Vagina (tissue), 2 donors: ENCODE measurements at regions not wholly inside any gene's neighbourhood (a gene's known extent, or its start where the extent isn't known, plus 50 kb on each side); places are given as distances from the start of the nearest gene placed in this dataset.

ENCODE experiments used
- POLR2AphosphoS5 ChIP-seq, 2 donors: sonication (generic); formaldehyde crosslinking; IDR thresholded peaks; one replicate each; pipeline ENCODE4 v1.9.0; 2017; ENCODE audit warnings: antibody characterized with exemption in 2 of 2, mild to moderate bottlenecking in 2 of 2, low read depth in 1 of 2; ENCODE audit not compliant: insufficient read depth in 1 of 2
- TF ChIP-seq, protein P1 (sequence below), 3 experiments: fragments of 450-650 bp in 2 of 3; fragments of 200-600 bp in 1 of 3; sonication (generic) in 1 of 3; IDR thresholded peaks; one replicate each; pipeline ENCODE4 v1.5.1; 2017 to 2019; ENCODE audit warnings: antibody characterized with exemption in 3 of 3, mild to moderate bottlenecking in 2 of 3, moderate library complexity in 2 of 3

DNA sequence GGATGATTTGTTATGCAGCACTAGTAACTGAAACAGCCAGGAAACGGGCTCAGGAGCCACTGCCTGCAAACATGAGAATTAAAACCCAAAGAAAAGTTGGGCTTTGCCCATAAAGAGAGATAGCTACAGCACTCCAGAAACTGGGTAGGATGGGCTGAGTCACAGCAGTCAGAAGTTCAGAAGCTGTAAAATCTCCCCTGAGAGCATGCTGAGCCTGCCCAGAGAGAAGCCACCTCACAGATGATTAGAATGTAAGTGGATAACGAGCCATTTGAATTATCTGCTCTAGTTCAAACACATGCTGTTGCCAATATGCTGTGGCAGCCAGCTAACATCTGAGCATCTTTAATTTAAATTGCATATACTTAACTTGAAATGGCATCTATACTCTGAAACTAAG lies 388.1 kb upstream of the ACVR2A start:
- TF ChIP-seq, protein P1, sequence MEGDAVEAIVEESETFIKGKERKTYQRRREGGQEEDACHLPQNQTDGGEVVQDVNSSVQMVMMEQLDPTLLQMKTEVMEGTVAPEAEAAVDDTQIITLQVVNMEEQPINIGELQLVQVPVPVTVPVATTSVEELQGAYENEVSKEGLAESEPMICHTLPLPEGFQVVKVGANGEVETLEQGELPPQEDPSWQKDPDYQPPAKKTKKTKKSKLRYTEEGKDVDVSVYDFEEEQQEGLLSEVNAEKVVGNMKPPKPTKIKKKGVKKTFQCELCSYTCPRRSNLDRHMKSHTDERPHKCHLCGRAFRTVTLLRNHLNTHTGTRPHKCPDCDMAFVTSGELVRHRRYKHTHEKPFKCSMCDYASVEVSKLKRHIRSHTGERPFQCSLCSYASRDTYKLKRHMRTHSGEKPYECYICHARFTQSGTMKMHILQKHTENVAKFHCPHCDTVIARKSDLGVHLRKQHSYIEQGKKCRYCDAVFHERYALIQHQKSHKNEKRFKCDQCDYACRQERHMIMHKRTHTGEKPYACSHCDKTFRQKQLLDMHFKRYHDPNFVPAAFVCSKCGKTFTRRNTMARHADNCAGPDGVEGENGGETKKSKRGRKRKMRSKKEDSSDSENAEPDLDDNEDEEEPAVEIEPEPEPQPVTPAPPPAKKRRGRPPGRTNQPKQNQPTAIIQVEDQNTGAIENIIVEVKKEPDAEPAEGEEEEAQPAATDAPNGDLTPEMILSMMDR (IDR thresholded peaks at IDR 0.05): no peak
- no peak for TF ChIP-seq POLR2AphosphoS5 (IDR thresholded peaks at IDR 0.05; ENCODE audit: insufficient read depth in 1 of 2, low read depth in 1 of 2)
